ENCODE measurements at regions not wholly inside any gene's neighbourhood (a gene's known extent, or its start where the extent isn't known, plus 50 kb on each side); places are given as distances from the start of the nearest gene placed in this dataset.

DNA sequence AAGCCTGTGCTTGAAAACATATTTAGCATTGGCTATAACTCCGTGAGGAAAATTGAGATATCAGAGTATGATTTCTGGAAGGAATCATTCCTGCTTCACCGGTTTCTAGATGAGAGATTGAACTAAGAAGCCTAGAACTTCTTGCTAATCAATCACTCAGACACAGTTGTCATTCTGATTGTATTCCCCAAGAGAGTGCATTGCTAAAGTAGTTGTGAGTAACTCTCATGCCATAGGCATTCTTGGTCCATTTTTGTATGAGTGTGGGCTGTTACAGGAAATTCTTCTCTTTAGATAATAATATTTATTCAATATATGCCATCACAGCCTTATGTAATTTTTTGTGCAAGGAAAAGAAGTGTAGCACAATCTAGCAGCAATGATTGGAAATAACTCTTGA, 893.3 kb upstream of the MDGA2 start:
- no peak for TF ChIP-seq EZH2 (IDR thresholded peaks at IDR 0.05; ENCODE audit: borderline replicate concordance, low read length)
- TF ChIP-seq, protein P1, sequence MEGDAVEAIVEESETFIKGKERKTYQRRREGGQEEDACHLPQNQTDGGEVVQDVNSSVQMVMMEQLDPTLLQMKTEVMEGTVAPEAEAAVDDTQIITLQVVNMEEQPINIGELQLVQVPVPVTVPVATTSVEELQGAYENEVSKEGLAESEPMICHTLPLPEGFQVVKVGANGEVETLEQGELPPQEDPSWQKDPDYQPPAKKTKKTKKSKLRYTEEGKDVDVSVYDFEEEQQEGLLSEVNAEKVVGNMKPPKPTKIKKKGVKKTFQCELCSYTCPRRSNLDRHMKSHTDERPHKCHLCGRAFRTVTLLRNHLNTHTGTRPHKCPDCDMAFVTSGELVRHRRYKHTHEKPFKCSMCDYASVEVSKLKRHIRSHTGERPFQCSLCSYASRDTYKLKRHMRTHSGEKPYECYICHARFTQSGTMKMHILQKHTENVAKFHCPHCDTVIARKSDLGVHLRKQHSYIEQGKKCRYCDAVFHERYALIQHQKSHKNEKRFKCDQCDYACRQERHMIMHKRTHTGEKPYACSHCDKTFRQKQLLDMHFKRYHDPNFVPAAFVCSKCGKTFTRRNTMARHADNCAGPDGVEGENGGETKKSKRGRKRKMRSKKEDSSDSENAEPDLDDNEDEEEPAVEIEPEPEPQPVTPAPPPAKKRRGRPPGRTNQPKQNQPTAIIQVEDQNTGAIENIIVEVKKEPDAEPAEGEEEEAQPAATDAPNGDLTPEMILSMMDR (conservative IDR thresholded peaks at IDR 0.05 in 1 of 2, IDR thresholded peaks at IDR 0.05 in 1 of 2; ENCODE audit: extremely low read depth in 1 of 2, insufficient read depth in 1 of 2, low read depth in 1 of 2, low read length in 2 of 2) = no peak

All from mammary epithelial cell (primary cell).